Cerebellar cortex (tissue), 1 donor: ENCODE measurements at regions not wholly inside any gene's neighbourhood (a gene's known extent, or its start where the extent isn't known, plus 50 kb on each side); places are given as distances from the start of the nearest gene placed in this dataset.
A peak's percentile ranks its signal among the peaks of the same experiment; 100 is the strongest.
"Not testable (repeated sequence)": the region's sequence is repeated elsewhere in the genome, so short reads cannot be mapped to it uniquely, and the experiment has no call there.

ENCODE experiments used
- DNase-seq: peaks from one replicate; pipeline ENCODE4 v3.0.0-alpha.2; 2015; ENCODE audit warnings: low spot score

DNA sequence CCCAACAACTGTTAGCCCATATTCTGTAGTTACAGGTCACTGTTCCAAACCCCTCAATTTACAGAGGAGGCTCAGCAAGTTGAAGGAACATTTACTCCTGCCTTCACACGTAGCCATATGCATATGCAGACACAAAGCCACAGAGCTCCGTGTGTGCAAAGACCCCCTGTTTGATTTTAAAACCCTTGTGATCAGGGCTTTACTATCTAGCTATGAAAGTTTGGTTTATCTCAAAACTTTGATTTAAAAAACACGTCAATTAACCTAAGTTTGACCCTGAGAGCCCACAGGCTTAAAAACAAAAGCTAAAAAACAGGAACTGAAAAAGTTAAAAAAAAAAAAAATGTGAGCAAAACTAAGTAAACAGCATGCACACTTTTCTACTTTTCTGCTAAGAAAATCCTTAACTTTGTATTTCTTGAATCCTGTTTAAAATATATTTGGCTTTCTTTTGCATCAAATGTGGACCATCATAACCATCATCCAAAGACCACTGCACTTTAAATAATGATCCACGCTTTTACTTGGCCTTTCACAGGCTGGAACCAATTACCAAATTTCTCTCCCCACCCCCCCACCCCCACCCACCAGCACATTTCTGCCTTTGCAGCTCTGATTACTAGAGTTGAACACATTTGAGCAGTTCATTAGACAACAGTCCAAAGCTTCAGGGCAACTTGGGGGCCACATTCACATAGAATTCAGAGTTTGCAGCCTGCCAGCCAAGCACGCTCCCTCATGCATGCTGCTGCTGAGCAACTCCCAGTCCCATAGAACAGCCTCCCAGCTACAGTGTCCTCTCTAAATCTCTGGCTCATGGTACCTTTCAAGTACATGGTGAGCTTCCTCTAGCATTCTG lies 128.8 kb upstream of the MAP3K1 start:
- DNase-seq = no peak

DNA sequence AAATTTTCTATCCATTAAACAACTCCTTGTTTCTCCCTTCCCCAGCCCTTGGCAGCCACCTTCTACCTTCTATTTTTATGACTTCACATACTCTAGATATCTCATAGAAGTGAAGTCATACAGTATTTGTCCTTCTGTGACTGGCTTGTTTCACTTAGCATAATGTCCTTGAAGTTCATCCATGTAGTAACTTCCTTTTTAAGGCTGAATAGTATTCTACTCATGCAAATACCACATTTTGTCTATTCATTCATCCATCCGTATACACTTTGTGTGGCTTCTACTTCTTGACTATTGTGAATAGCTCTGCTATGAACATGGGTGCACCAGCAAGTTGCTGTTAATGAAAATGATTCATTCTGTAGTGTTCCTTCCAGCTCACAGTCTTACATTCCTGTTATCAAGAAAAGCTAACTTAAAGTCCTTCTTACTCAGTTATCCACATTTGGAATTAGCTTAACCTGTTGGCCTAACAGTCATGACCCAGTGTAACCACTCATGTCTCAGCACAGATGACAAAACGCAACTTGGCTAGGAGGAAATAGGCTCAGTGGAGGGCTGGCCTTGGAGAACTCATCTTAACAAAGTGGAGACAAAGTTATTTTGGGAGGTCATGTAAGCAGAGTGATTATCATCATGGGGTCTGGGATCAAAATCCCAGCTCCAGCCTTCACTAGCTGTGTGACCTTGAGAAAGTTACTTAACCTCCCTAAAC lies 129.7 kb upstream of the MAP3K1 start:
- DNase-seq = no peak

DNA sequence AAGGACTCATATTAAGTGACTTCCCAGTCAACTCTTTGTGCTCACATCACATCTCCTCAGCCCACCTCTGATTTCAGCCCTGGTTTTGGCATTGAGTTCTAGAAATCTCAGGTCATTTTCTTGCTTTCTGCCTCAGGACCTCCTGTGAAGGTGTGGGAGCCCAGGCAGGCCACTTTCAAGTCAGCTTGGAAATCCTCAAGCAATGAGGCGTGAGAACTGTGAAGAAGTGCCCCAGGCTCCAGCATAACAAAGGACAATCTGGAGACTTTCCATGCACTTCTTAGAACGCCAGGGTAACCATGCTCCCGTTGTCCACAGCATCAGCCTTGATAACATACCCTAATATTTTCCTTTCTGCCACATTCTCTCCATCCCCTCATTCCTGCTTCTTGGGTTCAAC lies 131.2 kb upstream of the MAP3K1 start:
- DNase-seq = no peak

DNA sequence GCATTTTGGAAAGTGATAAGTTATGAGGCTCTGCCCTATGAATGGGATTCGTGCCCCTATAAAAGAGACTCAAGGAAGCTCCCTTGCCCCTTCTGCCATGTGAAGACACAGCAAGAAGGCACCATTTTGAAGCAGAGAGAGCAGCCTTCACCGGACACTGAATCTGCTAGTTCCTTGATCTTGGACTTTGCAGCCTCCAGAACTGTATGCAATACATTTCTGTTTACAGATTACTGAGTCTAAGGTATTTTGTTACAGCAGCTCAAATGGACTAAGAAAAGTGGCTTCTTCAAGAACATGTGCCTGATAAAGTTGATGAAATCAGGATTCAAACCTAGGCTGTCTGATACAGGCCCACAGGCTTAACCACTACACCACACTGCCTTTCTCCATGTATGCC lies 131.6 kb upstream of the MAP3K1 start:
- DNase-seq = no peak

DNA sequence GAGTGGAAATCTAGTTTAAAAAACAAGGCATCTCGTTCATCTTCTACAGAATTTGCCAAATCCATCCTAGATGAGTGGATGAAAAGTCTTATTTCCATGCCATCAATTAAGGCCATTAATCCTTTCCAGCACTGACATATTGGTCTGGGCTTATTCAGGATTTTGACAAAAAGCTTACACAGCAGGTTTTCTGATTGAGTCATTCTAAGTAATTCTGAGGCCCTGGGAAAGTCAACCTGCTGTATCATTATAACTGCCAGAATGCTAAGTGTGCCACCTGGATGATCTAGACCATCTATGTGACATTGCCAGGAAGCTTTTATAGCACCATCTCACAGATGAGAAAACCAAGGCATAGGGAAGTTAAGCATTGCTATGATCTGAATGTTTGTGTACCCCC lies 132.1 kb upstream of the MAP3K1 start:
- no peak for DNase-seq

DNA sequence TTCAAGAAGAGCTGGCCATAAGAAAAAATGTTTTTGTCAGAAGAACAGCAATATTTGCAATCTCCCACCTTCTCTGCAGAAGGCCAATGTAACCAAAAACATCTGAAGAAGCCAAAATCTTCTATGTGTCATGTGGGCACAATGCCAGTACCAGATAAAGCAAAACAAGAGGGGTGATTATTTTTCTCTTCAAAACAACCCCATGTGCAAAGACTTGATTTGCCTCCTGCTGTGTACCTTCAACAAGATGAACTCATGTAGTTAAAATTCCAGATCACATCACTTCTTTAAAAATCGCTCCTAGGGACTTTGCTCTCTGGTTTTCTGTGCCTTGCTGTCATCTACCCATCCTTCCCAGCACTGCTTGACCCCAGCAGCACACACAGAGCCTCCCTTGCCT lies 134.0 kb upstream of the MAP3K1 start:
- no peak for DNase-seq

DNA sequence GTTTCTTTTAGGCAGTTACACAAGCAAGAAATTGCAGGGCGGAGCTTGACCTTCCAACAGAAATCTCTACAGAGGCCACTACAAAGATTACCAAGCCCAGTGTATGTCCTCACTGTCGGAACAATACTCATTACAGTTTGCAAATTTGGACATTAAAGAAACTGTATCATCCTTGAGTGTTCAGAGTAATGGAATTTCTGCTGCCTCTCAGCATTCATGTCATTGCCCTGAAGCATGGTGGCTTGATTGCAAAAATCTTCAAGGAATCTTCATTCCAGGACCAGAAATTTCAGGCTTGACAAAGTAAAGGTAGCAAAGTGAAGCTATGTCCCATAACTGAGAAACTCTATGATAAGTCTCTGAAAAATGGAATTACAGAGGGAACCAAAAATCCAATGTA lies 134.6 kb upstream of the MAP3K1 start:
- DNase-seq = no peak

DNA sequence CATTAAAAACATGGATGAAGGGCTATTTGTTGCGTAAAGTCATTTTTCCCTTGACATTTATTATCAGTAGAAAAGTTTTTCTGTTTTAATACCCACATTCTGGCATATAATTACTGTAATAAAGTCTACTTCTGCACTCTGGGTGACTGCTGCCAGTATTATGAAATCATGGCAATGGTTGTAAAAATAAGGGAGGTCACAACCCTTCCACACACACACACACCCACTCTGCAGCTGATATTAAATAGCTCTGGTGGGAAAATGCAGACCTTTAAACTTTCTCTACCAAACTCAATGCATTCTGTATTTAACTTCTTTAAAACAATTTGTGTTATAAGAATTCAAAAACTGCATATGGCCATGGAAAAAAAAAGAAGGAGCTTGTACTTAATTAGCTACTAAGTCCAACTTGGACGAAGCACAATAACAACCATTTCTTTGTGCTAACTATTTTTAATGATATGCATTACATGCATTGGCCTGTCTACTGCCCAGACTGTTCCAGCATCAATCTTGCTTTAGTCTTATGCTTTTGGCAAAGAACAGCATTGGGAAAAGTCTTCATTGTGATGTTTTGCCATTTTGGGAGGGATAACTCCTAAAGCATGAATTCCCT lies 137.6 kb upstream of the MAP3K1 start:
- DNase-seq = no peak

DNA sequence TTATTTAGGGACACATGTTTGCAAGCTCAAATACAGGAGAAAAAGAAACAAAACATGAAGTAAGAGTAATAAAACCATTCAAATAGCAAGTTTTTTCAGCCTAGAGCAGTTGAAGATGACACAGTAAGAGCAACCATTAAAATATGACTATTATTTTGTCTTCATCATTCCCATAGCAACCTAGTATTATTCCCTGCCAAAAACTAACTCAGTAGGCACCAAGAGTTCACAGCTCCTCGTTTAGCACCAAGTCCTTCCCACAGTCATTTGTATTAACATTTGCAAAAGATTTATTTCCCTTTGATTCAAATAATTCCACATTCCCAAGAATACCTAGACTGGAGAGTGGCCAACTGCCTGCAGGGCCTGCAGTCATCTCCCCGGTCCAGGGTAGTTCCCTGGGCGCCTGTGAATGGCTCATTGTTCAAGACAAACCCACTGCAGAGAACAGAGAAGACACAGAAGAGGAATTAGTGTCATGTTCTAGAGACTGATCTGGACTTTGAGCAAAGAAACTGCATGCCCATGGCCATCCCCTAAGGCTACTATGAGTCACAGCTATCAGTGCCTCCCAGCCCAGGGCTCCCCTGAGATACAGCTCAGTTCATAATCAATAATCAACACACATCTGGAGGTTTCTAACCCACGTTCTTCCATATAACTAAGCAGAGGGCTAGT lies 139.1 kb upstream of the MAP3K1 start:
- no peak for DNase-seq

DNA sequence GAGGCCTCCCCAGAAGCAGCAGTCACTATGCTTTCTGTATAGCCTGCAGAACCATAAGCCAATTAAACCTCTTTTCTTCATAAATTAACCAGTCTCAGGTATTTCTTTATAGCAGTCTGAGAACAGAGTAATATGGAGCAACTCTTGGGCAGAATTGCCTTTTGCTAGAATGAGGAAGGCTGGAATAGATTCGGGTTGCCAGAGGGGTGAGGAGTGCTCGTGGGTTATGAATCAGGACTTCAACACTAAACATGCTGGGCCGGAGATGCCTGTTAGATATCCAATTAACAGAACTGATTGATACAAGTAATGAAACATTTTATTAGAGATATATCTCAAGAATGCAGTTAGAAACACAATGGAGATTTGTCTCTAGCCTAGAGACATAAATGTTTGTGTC lies 140.9 kb upstream of the MAP3K1 start:
- no peak for DNase-seq

DNA sequence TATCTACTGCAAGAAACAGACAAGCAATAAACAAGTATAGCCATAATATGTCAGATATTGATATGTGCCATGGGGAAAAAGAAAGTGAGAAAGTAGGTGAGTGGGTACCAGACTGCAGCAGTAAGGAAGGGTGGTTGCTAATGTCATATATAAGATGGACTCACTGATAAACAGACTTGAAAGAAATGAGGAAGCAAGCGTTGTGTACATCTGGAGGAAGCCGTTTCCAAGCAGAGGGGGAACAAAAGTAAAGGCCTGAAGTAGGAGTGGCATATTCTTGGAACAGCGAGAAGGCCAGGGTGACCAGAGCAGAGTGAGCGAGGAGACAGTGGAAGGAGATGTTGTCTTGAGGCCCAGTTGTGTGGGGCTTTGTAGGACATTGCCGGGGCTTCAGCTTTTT lies 142.2 kb upstream of the MAP3K1 start:
- DNase-seq = no peak

DNA sequence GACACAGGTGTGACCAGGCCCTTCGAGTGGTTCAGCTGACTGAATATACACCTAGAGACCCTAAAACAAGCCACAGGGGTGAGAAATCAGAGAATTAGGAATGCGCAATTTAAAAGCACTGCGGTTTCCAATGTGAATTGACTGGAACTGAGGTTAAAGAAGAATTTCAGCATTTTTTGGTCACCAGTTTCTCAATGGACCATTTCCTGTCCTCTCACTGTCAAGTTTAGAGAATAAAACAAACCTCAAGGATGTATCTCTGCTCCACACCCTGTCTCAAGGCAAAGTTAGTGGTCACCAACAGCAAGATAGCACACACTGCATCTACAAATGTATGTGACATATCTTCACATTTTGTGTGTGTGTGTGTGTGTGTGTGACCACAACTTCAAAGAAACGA lies 143.8 kb upstream of the MAP3K1 start:
- no peak for DNase-seq

DNA sequence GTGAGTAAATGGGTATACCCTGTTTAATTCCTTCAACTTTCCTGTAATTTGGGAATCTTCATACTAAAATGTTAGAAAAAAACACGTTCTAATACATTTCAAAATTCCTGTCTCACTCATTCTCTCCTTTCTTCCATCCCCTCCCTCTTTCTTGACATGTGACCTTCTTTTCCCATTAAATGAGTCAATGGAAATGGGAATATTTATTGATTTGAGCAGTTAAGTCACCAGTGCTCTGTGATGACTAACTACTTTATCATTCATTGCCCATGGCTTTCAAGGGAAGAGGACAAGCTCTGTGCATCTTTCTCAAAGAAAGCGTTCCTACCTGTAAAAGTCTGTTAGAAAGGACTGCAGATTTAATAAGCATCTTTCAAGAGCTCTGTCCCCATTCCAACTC lies 144.4 kb upstream of the MAP3K1 start:
- DNase-seq = no peak

DNA sequence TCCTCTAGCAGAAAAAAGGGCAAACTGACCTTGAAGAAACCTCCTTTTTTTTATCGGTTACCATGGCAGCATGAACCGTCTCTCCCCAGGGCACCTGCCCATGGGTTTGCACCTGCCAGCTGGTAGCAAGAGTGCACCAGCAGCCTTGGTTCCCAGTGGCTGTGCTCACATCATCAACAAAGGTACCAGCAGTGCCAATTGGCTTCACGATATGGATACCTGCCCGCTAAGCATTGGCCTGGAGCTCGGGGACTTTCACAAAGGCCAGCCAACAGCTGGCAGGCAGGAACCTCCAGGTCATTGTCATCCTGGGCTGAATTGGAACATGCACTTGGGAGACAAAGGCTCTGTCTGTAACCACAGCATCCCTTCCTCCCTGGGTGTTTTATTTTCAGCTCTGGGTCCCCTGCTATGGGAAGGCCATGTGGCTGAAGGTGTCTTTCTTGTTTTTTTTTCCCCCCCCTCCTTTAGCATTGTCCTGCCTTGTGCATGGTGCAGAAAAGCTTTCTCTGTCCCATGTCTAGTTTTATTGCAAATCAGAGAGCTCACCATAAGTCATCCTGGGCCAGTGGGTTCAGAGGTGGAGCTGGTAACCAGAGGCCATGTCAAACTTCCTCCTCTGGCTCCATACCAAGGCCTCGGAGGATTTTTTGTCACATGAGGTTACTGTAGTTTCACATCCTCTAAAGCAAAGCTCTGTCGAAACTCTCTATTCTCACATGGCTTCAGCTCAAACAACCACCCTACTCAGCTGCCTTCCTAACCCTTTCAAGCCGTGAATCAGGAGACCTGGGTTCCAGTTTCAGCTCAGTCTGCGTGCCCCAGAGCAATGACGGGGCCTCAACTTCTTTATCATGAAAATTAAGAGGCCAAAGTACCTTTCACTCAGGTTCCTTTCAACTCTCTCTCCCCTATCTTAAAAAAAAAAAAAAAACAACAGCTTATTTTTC lies 145.5 kb upstream of the MAP3K1 start:
- peak; percentile 10 for DNase-seq

DNA sequence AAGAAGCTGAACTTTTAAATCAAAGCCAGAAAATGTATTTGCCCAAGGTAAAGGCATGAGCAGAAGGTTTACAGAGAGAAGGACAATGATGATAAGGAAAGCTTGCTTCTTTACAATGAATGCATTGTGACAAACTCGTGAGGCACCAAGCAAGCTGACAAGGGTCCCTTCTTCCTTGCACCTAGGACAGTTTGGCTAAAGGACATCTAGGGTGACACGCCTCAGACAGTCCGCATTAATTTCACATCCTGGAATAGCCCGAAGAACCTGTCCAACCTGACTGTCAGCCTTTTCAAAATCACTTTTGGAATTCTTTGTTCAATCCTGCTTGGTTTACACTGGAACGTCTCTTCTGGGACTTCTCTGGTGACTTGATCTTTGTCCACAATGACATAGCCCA lies 146.4 kb upstream of the MAP3K1 start:
- no peak for DNase-seq

DNA sequence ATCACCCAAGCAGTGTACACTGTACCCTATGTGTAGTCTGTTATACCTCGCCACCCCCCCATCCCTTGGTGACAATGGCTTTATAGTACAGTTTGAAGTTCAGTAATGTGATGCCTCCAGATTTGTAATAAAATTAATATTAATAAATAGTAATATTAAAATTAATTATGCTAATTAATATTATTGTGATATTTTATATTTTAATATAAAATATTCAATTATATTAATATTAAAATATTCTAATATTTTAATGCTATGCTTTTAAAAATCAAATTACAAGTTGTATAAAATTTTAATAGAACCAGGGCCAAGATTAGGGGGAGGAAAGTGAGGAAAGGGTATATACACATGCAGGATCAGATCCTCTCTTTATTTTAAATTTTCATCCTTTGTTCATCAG lies 147.7 kb upstream of the MAP3K1 start:
- DNase-seq = no peak

DNA sequence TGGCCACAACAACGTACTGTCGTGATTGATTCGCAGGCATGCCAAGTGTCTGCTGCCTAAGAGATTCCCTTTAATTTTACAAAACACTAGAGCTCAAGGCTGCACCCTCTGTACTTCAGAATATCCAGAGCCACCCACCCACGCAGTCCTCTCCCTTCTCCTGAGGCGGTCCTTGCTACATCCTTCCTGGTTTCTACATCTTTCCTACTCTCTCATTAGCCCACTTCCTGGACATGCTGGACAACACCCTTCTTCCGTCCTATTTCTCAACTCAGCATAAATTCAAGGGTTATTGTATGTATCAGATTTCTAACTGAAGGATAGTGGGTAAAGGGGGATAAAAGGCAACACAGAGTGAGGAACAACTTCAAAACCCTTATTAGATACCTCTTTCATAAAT lies 148.4 kb upstream of the MAP3K1 start:
- DNase-seq = no peak

DNA sequence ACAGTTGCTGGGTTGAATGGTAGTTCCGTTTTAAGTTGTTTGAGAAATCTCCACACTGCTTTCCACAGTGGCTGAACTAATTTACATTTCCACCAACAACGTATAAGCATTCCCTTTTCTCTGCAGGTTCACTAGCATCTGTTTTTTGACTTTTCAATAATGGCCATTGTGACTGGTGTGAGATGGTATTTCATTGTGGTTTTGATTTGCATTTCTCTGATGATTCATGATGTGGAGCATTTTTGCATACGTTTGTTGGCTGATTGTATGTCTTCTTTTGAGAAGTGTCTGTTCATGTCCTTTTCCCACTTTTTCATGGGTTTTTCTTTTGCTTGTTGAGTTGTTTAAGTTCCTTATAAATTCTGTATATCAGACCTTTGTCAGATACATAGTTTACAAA lies 150.2 kb upstream of the MAP3K1 start:
- not testable (repeated sequence) for DNase-seq

DNA sequence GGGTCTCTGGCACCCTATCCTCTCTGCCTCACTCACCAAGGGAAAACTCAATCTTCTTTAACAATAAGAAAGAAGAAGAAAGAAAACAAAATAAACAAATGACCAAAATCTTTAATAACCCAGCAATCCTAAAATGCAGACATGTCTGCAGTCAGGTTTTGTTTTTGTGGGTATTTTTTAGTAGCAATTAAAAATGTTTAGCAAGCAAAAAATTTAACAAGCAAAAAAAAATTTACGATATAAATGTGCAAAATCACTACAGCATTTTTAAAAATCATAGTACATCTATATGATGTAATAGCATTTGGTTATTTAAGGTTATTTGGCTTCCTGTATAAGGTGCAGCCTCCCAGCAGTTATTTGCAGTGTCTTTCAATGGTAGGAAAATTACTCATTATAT lies 151.3 kb upstream of the MAP3K1 start:
- DNase-seq = no peak

DNA sequence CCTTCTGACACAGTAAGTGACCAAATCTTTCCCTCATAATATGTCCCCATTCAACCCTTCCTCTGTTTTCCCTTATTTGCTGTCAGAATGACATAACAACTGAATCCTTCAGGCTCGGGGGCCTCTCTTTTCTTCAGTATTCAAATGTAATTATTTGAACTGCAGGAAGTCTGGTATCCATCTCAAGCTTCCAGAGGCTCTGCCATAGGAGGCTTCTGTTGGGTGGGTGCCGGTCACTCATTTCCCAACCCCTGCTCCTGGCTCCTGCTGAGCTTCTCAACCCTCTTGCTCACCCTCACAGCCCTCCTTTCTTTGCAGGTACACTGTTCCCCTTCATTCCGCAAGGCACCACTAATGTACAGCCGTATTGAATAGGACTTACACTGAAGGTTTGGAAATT lies 151.8 kb upstream of the MAP3K1 start:
- no peak for DNase-seq

DNA sequence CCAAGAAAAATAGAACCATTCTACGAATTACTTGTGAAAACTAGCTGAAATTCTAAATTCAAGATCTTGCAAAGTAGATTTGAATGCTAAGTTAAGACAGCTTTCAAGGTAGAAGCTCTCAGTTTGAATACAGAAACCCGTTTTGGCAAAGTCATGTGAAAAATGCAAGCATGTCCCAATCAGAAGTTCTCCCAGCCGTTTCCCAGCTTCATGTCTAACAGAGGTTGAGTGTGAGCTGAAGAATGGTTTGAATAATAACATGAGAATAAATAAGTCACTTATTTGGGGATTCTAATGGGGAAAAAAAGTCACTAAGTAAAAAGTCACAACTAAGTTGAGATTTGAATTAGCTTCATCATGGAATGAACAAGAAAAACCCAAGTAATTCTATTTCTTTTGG lies 152.5 kb upstream of the MAP3K1 start:
- no peak for DNase-seq

DNA sequence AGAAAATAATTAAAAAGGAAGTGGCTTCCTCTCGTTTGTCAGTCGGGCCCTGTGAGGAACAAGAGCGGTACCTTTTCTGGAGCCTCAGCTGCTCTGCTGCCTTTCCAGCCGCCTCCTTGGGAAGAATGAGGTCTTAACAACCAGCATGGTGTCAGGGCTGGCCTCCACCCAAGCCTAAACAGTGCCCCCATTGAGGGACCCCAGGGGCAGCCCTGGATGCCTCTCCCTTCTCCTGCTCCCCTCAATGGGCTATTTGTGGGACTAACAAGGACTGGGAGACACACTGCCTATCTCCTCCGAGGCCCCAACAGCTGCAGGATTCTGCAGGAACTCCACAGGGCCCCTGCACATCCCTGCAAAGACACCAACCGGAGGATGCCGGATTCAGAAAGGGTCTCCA lies 155.4 kb upstream of the MAP3K1 start:
- no peak for DNase-seq
